NB4 (cell line): ENCODE measurements at regions not wholly inside any gene's neighbourhood (a gene's known extent, or its start where the extent isn't known, plus 50 kb on each side); places are given as distances from the start of the nearest gene placed in this dataset.

ENCODE experiments used
- CTCF ChIP-seq: IDR thresholded peaks from one replicate; pipeline ENCODE4 v1.5.1; 2012; ENCODE audit warnings: low read depth, low read length
- MAX ChIP-seq: IDR thresholded peaks from 2 replicates; pipeline ENCODE4 v1.6.1; 2011; ENCODE audit warnings: low read depth, low read length
- MYC ChIP-seq: IDR thresholded peaks from 2 replicates; pipeline ENCODE4 v1.6.1; 2011; ENCODE audit warnings: low read depth, low read length
- POLR2A ChIP-seq: IDR thresholded peaks from 2 replicates; pipeline ENCODE4 v1.6.1; 2011; ENCODE audit warnings: mild to moderate bottlenecking; ENCODE audit not compliant: insufficient read length; ENCODE audit errors: extremely low read depth

GRCh38 chr12:60035835-60036234 lies 440.0 kb downstream of the SLC16A7 start:
- TF ChIP-seq CTCF (no peak), POLR2A (no peak), MAX (no peak), MYC (no peak)
